ENCODE measurements at regions not wholly inside any gene's neighbourhood (a gene's known extent, or its start where the extent isn't known, plus 50 kb on each side); places are given as distances from the start of the nearest gene placed in this dataset.
A peak's percentile ranks its signal among the peaks of the same experiment; 100 is the strongest.

- peaks cover 0 to 4% of the 10 kb centered on the region in 2 donors for H3K9me3 ChIP-seq (ENCODE audit: control insufficient read depth in 2 of 2, insufficient read depth in 1 of 2, low read length in 1 of 2)
- 97% methylated on average over 12 of the region's 12 CpGs for WGBS
- DNase-seq (ENCODE audit: low read depth in 6 of 9, low spot score in 9 of 9): no peak
- H3K4me3 ChIP-seq (ENCODE audit: low read length in 2 of 2): no peak overlapping the region
- no peaks in the 10 kb centered on the region for H3K27me3 ChIP-seq (ENCODE audit: control insufficient read depth in 2 of 2, insufficient read depth in 1 of 2, low read length in 1 of 2)
- H3K27ac ChIP-seq (ENCODE audit: low read depth in 1 of 2, low read length in 1 of 2): no peak overlapping the region
- no peaks in the 10 kb centered on the region for H3K36me3 ChIP-seq (ENCODE audit: control insufficient read depth in 2 of 2, insufficient read depth in 2 of 2, low read length in 1 of 2)
- peaks cover 42 to 89% of the 10 kb centered on the region in 2 donors for H3K4me1 ChIP-seq (ENCODE audit: control insufficient read depth in 2 of 2, insufficient read depth in 2 of 2, low read length in 2 of 2)
Observed at GRCh38 chr2:128502638-128503246, 184.1 kb upstream of the HS6ST1 start.

GRCh38 chr2:128503399-128504245 lies 185.0 kb upstream of the HS6ST1 start:
- no peak for DNase-seq (ENCODE audit: low read depth in 6 of 9, low spot score in 9 of 9)
- 51% methylated on average over 19 of the region's 19 CpGs for WGBS
- Histone ChIP-seq H3K4me1 (ENCODE audit: control insufficient read depth in 2 of 2, insufficient read depth in 2 of 2, low read length in 2 of 2) (peaks cover 42 to 80% of the 10 kb centered on the region in 2 donors), H3K9me3 (ENCODE audit: control insufficient read depth in 2 of 2, insufficient read depth in 1 of 2, low read length in 1 of 2) (peaks cover 0 to 2% of the 10 kb centered on the region in 2 donors), H3K27ac (ENCODE audit: low read depth in 1 of 2, low read length in 1 of 2) (no peak overlapping the region), H3K4me3 (ENCODE audit: low read length in 2 of 2) (no peak overlapping the region), H3K36me3 (ENCODE audit: control insufficient read depth in 2 of 2, insufficient read depth in 2 of 2, low read length in 1 of 2) (no peaks in the 10 kb centered on the region), H3K27me3 (ENCODE audit: control insufficient read depth in 2 of 2, insufficient read depth in 1 of 2, low read length in 1 of 2) (no peaks in the 10 kb centered on the region)

- H3K27ac ChIP-seq (ENCODE audit: low read depth in 1 of 2, low read length in 1 of 2): peak overlapping the region in 1 of 2 donors; percentile 14
- H3K36me3 ChIP-seq (ENCODE audit: control insufficient read depth in 2 of 2, insufficient read depth in 2 of 2, low read length in 1 of 2): no peaks in the 10 kb centered on the region
- peak in 5 of 9 donors; percentile 67 to 85 (median 81) for DNase-seq (ENCODE audit: low read depth in 6 of 9, low spot score in 9 of 9)
- 31% methylated on average over 11 of the region's 11 CpGs for WGBS
- no peak overlapping the region for H3K4me3 ChIP-seq (ENCODE audit: low read length in 2 of 2)
- peaks cover 41 to 72% of the 10 kb centered on the region in 2 donors for H3K4me1 ChIP-seq (ENCODE audit: control insufficient read depth in 2 of 2, insufficient read depth in 2 of 2, low read length in 2 of 2)
- H3K27me3 ChIP-seq (ENCODE audit: control insufficient read depth in 2 of 2, insufficient read depth in 1 of 2, low read length in 1 of 2): no peaks in the 10 kb centered on the region
- no peaks in the 10 kb centered on the region for H3K9me3 ChIP-seq (ENCODE audit: control insufficient read depth in 2 of 2, insufficient read depth in 1 of 2, low read length in 1 of 2)
Observed at GRCh38 chr2:128504246-128505149, 185.8 kb upstream of the HS6ST1 start.

GRCh38 chr2:128505150-128505490 lies 186.5 kb upstream of the HS6ST1 start:
- peak in 1 of 9 donors; percentile 64 for DNase-seq (ENCODE audit: low read depth in 6 of 9, low spot score in 9 of 9)
- Histone ChIP-seq H3K27me3 (ENCODE audit: control insufficient read depth in 2 of 2, insufficient read depth in 1 of 2, low read length in 1 of 2) (no peaks in the 10 kb centered on the region), H3K36me3 (ENCODE audit: control insufficient read depth in 2 of 2, insufficient read depth in 2 of 2, low read length in 1 of 2) (no peaks in the 10 kb centered on the region), H3K4me3 (ENCODE audit: low read length in 2 of 2) (no peak overlapping the region), H3K4me1 (ENCODE audit: control insufficient read depth in 2 of 2, insufficient read depth in 2 of 2, low read length in 2 of 2) (peaks cover 38 to 65% of the 10 kb centered on the region in 2 donors), H3K9me3 (ENCODE audit: control insufficient read depth in 2 of 2, insufficient read depth in 1 of 2, low read length in 1 of 2) (no peaks in the 10 kb centered on the region), H3K27ac (ENCODE audit: low read depth in 1 of 2, low read length in 1 of 2) (peak overlapping the region in 1 of 2 donors; percentile 14)
- WGBS: 45% methylated on average over 6 of the region's 6 CpGs

GRCh38 chr2:128505575-128506526 lies 187.2 kb upstream of the HS6ST1 start:
- Histone ChIP-seq H3K4me3 (ENCODE audit: low read length in 2 of 2) (no peak overlapping the region), H3K27me3 (ENCODE audit: control insufficient read depth in 2 of 2, insufficient read depth in 1 of 2, low read length in 1 of 2) (no peaks in the 10 kb centered on the region), H3K4me1 (ENCODE audit: control insufficient read depth in 2 of 2, insufficient read depth in 2 of 2, low read length in 2 of 2) (peaks cover 40 to 64% of the 10 kb centered on the region in 2 donors), H3K27ac (ENCODE audit: low read depth in 1 of 2, low read length in 1 of 2) (no peak overlapping the region), H3K36me3 (ENCODE audit: control insufficient read depth in 2 of 2, insufficient read depth in 2 of 2, low read length in 1 of 2) (no peaks in the 10 kb centered on the region), H3K9me3 (ENCODE audit: control insufficient read depth in 2 of 2, insufficient read depth in 1 of 2, low read length in 1 of 2) (no peaks in the 10 kb centered on the region)
- DNase-seq (ENCODE audit: low read depth in 6 of 9, low spot score in 9 of 9): no peak
- WGBS: 94% methylated on average over 4 of the region's 4 CpGs

GRCh38 chr2:128506534-128506933 lies 187.9 kb upstream of the HS6ST1 start:
- no peak for DNase-seq (ENCODE audit: low read depth in 6 of 9, low spot score in 9 of 9)
- no peaks in the 10 kb centered on the region for H3K9me3 ChIP-seq (ENCODE audit: control insufficient read depth in 2 of 2, insufficient read depth in 1 of 2, low read length in 1 of 2)
- H3K27ac ChIP-seq (ENCODE audit: low read depth in 1 of 2, low read length in 1 of 2): no peak overlapping the region
- no peak overlapping the region for H3K4me3 ChIP-seq (ENCODE audit: low read length in 2 of 2)
- peaks cover 35 to 59% of the 10 kb centered on the region in 2 donors for H3K4me1 ChIP-seq (ENCODE audit: control insufficient read depth in 2 of 2, insufficient read depth in 2 of 2, low read length in 2 of 2)
- no peaks in the 10 kb centered on the region for H3K36me3 ChIP-seq (ENCODE audit: control insufficient read depth in 2 of 2, insufficient read depth in 2 of 2, low read length in 1 of 2)
- 97% methylated on average over 2 of the region's 2 CpGs for WGBS
- no peaks in the 10 kb centered on the region for H3K27me3 ChIP-seq (ENCODE audit: control insufficient read depth in 2 of 2, insufficient read depth in 1 of 2, low read length in 1 of 2)

- Histone ChIP-seq H3K4me1 (ENCODE audit: control insufficient read depth in 2 of 2, insufficient read depth in 2 of 2, low read length in 2 of 2) (peaks cover 10 to 31% of the 10 kb centered on the region in 2 donors), H3K27ac (ENCODE audit: low read depth in 1 of 2, low read length in 1 of 2) (no peak overlapping the region), H3K36me3 (ENCODE audit: control insufficient read depth in 2 of 2, insufficient read depth in 2 of 2, low read length in 1 of 2) (no peaks in the 10 kb centered on the region), H3K27me3 (ENCODE audit: control insufficient read depth in 2 of 2, insufficient read depth in 1 of 2, low read length in 1 of 2) (no peaks in the 10 kb centered on the region), H3K4me3 (ENCODE audit: low read length in 2 of 2) (no peak overlapping the region), H3K9me3 (ENCODE audit: control insufficient read depth in 2 of 2, insufficient read depth in 1 of 2, low read length in 1 of 2) (no peaks in the 10 kb centered on the region)
- 77% methylated on average over 4 of the region's 4 CpGs for WGBS
- no peak for DNase-seq (ENCODE audit: low read depth in 6 of 9, low spot score in 9 of 9)
Observed at GRCh38 chr2:128510701-128511397, 192.2 kb upstream of the HS6ST1 start.

All from thymus (tissue), 11 donors.